ENCODE measurements at regions not wholly inside any gene's neighbourhood (a gene's known extent, or its start where the extent isn't known, plus 50 kb on each side); places are given as distances from the start of the nearest gene placed in this dataset.
A peak's percentile ranks its signal among the peaks of the same experiment; 100 is the strongest.

GRCh38 chr15:92801774-92802464 is 98.2 kb upstream of the CHD2 start:
- peak overlapping the region; percentile 43 for H3K27ac ChIP-seq (ENCODE audit: extremely low read length, insufficient read depth, low read length)
- ATAC-seq (no peak), DNase-seq (ENCODE audit: low spot score) (peak; percentile 14), FAIRE-seq (peak; percentile 46)
- no peaks in the 10 kb centered on the region for H4K20me1 ChIP-seq (ENCODE audit: insufficient read depth, low read length)
- 0 out of 2 replicates have a peak overlapping the region, but pooled peaks have one; percentile 15 for H3K9ac ChIP-seq (ENCODE audit: insufficient read depth, low read depth, low read length)
- H3K4me2 ChIP-seq (ENCODE audit: low read depth, low read length): 0 out of 2 replicates have a peak overlapping the region, but pooled peaks have one; percentile 15
- H2AFZ ChIP-seq (ENCODE audit: low read length): peak overlapping the region; percentile 29
- peaks cover 59% of the 10 kb centered on the region for H3K4me1 ChIP-seq (ENCODE audit: insufficient read depth, low read length)
- H3K27me3 ChIP-seq (ENCODE audit: control insufficient read depth in 1 of 2, insufficient read depth in 2 of 2, low read length in 2 of 2): no peaks in the 10 kb centered on the region
- no peak overlapping the region for H3K4me3 ChIP-seq (replicated peaks in 1 of 3; ENCODE audit: insufficient read depth in 1 of 3, low read depth in 2 of 3, low read length in 3 of 3)
- in situ Hi-C loops (cut with HindIII; ENCODE audit: extremely low pct_ligation_motif_present, low pct_unique_long_range_greater_than_20kb) (no loop called here), intact Hi-C loops (cut with micrococcal nuclease; ENCODE audit: unreplicated experiment) (no loop called here)
- POLR2A ChIA-PET: interaction anchor here (1.1 to 1.8 kb wide), 4 partner anchors 30 to 102 kb away, joined by 3 to 8 read pairs (median 4); partner anchors contain the start of gene CHD2
- CTCF ChIA-PET (ENCODE audit: low intra/inter-chr PET ratio, low total read pairs): no interaction called here
- peaks cover 17% of the 10 kb centered on the region for H3K79me2 ChIP-seq (ENCODE audit: insufficient read depth, low read length)
- no TSS peak for BruUV-seq (replicated peaks)
- no peaks in the 10 kb centered on the region for H3K9me3 ChIP-seq (ENCODE audit: low read length)
- 75% methylated on average over 5 of the region's 5 CpGs for WGBS (ENCODE audit: low lambda C conversion rate)
- no peaks in the 10 kb centered on the region for H3K36me3 ChIP-seq (replicated peaks in 1 of 2; ENCODE audit: control insufficient read depth in 1 of 2, insufficient read depth in 2 of 2, low read length in 2 of 2)
- TF ChIP-seq REPIN1 (CRISPR knock-in tag; IDR thresholded peaks at IDR 0.05; ENCODE audit: borderline replicate concordance, low read depth): no peak
- no peak for TF ChIP-seq ZNF333 (CRISPR knock-in tag; IDR thresholded peaks at IDR 0.05; ENCODE audit: borderline replicate concordance)
- TF ChIP-seq ZNF3 (CRISPR knock-in tag; IDR thresholded peaks at IDR 0.05): no peak
- peak; percentile 64; the same call in 1 of the 2 replicates for TF ChIP-seq ZNF362 (CRISPR knock-in tag; IDR thresholded peaks at IDR 0.05; ENCODE audit: borderline replicate concordance)
- no peak for TF ChIP-seq SETDB1 (CRISPR knock-in tag; IDR thresholded peaks at IDR 0.05; ENCODE audit: borderline replicate concordance)
- TF ChIP-seq ARHGAP35 (CRISPR knock-in tag; IDR thresholded peaks at IDR 0.05; ENCODE audit: borderline replicate concordance): no peak
- TF ChIP-seq RXRB (CRISPR knock-in tag; IDR thresholded peaks at IDR 0.05; ENCODE audit: borderline replicate concordance): no peak
- no peak for TF ChIP-seq ZNF264 (CRISPR knock-in tag; IDR thresholded peaks at IDR 0.05)
- no peak for TF ChIP-seq ZFP36L1 (CRISPR knock-in tag; IDR thresholded peaks at IDR 0.05)
- TF ChIP-seq ZNF558 (CRISPR knock-in tag; IDR thresholded peaks at IDR 0.05; ENCODE audit: borderline replicate concordance): no peak
- TF ChIP-seq RNF2 (conservative IDR thresholded peaks at IDR 0.05; ENCODE audit: low read depth): no peak
- TF ChIP-seq DNMT3B (CRISPR knock-in tag; conservative IDR thresholded peaks at IDR 0.05): no peak
- TF ChIP-seq PAXIP1 (CRISPR knock-in tag; conservative IDR thresholded peaks at IDR 0.05): no peak
- TF ChIP-seq CEBPG (CRISPR knock-in tag; IDR thresholded peaks at IDR 0.05): peak; percentile 92
- TF ChIP-seq ZNF30 (CRISPR knock-in tag; IDR thresholded peaks at IDR 0.05): no peak
- TF ChIP-seq RAD21 (CRISPR knock-in tag; IDR thresholded peaks at IDR 0.05): no peak
- TF ChIP-seq BRF2 (CRISPR knock-in tag; IDR thresholded peaks at IDR 0.05): no peak
- no peak for TF ChIP-seq SOX6 (IDR thresholded peaks at IDR 0.05)
- peak; percentile 6; the same call in 1 of the 2 replicates for TF ChIP-seq SOX6 (CRISPR knock-in tag; IDR thresholded peaks at IDR 0.05)
